Fibroblast of pulmonary artery (primary cell): ENCODE measurements at regions not wholly inside any gene's neighbourhood (a gene's known extent, or its start where the extent isn't known, plus 50 kb on each side); places are given as distances from the start of the nearest gene placed in this dataset.

Experiments
- DNase-seq: peaks from one replicate; pipeline ENCODE4 v3.0.0-alpha.2; 2010; ENCODE audit warnings: low read depth
- H3K4me3 ChIP-seq: replicated peaks from 2 replicates; pipeline ENCODE4 v1.5.1; 2011; ENCODE audit warnings: low read depth, mild to moderate bottlenecking, control low read depth, low read length, moderate library complexity
- CTCF ChIP-seq: IDR thresholded peaks from 2 replicates; pipeline ENCODE4 v1.5.1; 2011; ENCODE audit warnings: mild to moderate bottlenecking, control low read depth, low read length, inconsistent platforms; ENCODE audit errors: missing control alignments

DNA sequence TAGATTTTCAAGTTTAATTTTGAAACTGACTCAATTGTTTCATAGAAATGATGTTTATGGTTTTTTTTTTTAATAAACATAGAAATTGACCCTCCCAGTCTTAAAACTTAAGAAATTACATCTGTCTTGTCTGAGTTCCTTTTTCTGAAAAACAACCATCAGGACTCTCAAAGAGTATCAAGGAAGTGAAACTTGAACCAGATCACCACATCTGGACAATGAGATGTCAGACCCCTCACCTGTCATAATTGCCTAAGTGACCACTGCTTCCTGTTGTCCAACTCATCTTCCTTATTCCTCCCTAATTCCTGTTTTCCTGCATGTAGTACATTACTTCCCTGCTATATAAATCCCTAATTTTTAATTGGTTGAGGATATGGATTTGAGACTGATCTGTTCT lies 441.5 kb upstream of the ARHGEF26 start:
- no peak for TF ChIP-seq CTCF
- no peak for DNase-seq
- no peak overlapping the region for H3K4me3 ChIP-seq

DNA sequence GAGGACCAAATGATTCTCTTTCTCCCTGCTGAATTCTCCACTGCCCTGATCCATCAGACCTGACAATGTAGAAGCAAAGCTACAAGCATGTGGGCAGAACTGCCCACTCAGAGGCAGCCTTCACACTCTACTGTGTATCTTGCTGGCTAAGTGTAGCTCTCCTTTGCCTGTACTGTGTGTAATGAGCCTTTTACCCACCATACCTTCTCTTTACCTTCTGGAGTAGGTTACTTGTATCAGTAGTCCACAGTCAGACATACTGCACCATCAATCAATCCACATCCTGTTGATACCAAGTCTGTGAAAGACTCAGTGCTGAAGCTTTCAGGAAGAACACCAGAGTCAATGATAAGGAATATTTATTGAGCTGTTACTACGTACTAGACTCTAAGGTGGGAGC lies 440.7 kb upstream of the ARHGEF26 start:
- DNase-seq = no peak
- no peak for TF ChIP-seq CTCF
- H3K4me3 ChIP-seq = no peak overlapping the region

GRCh38 chr3:153681057-153681456 lies 440.1 kb upstream of the ARHGEF26 start:
- H3K4me3 ChIP-seq = no peak overlapping the region
- no peak for DNase-seq
- TF ChIP-seq CTCF = no peak

- H3K4me3 ChIP-seq = no peak overlapping the region
- no peak for TF ChIP-seq CTCF
- DNase-seq = peak; percentile 6
Measured at GRCh38 chr3:153688301-153689120, 432.7 kb upstream of the ARHGEF26 start.

DNA sequence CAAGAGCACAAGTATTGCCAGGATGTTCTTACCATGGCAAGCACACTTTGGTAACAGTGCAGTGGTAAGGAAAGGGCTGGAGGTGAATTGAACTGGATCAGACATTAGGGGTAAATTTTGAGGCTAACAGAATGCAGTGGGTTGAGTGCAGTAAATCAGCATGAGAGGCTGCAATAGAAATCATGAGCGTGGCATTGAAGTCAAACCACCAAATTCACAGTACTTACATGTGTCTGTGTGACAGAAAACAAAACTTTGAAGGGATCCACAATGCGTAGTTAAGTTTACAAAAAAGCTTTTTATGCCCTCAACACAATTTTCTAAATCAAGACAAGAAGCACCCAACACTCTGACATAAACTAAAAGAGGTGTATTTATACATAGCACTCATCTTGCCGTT lies 428.0 kb upstream of the ARHGEF26 start:
- no peak for DNase-seq
- no peak for TF ChIP-seq CTCF
- no peak overlapping the region for H3K4me3 ChIP-seq

DNA sequence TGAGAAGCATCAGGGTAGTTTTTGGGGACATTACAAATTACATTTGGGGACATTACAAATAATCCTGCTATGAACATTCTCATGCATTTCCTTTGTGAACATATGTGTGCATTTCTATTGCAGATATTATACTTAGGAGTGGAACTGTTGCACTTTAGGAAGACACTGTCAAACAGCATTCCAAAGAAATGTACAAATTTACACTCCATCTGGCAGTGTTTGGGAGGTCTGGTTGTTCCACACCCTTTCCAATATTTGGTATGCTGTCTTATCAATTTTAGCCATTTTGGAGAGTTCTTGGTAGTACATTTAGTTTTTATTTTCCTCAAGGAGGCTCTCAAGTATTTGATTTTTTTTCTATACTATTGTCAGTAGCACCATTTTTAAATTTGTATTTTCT lies 419.1 kb upstream of the ARHGEF26 start:
- no peak for DNase-seq
- no peak overlapping the region for H3K4me3 ChIP-seq
- no peak for TF ChIP-seq CTCF

- no peak for TF ChIP-seq CTCF
- no peak for DNase-seq
Measured at GRCh38 chr3:153704115-153704514, 417.1 kb upstream of the ARHGEF26 start.

More at GRCh38 chr3:153704115-153704514, 417.1 kb upstream of the ARHGEF26 start:
- H3K4me3 ChIP-seq = no peak overlapping the region
